OCI-M2 (cell line): ENCODE measurements at regions not wholly inside any gene's neighbourhood (a gene's known extent, or its start where the extent isn't known, plus 50 kb on each side); places are given as distances from the start of the nearest gene placed in this dataset.
"Not testable (repeated sequence)": the region's sequence is repeated elsewhere in the genome, so short reads cannot be mapped to it uniquely, and the experiment has no call there.

Experiments used
- DNase-seq: peaks from one replicate; lab custom pipeline; 2025; ENCODE audit not compliant: unreplicated experiment; lab: John Stamatoyannopoulos, UW

DNA sequence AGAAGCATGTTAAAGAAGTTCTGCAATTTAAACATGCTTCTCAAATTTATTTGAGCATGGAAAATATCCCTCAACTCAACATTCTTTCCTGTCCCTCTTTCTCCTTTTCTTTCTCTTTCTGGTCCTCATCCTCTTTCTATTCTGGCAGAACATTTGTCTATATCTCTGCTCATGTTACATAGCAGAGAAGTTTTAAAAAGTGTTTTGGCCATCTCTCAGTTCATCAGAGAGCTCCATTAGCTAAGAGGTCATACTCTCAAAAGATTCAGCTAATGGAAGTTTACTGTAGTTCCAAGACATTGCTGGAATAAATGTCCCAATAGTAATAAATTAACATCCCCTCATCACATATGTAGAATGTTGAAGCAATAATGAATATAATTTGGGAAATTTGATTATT lies 53.5 kb downstream of the XCL2 start:
- DNase-seq = no peak

DNA sequence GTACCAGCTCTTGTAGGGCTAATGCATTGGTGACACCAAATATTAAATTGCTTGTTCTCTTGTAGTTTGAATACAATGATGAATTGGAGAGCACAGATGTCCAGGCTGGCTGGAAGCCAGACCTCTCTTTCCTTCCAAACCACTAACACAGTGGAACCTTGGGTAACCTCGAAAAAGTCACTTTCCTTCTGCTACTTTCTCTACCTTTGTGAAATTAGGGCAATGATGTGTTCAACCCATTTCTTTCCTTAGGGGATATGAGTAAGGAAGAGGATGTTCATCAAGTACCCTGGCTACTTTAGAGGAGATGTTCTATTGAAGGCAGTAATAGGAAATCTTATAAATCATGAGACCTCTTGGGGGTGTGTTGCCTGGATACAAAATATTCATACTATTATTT lies 55.7 kb downstream of the XCL2 start:
- no peak for DNase-seq

DNA sequence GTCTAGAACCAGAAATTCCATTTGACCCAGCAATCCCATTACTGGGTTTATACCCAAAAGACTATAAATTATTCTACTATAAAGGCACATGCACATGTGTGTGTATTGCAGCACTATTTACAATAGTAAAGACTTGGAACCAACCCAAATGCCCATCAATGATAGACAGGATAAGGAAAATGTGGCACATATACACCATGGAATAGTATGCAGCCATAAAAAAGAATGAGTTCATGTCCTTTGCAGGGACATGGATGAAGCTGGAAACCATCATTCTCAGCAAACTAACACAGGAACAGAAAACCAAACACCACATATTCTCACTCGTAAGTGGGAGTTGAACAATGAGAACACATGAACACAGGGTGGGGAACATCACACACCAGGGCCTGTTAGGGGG lies 57.0 kb downstream of the XCL2 start:
- DNase-seq = not testable (repeated sequence)

DNA sequence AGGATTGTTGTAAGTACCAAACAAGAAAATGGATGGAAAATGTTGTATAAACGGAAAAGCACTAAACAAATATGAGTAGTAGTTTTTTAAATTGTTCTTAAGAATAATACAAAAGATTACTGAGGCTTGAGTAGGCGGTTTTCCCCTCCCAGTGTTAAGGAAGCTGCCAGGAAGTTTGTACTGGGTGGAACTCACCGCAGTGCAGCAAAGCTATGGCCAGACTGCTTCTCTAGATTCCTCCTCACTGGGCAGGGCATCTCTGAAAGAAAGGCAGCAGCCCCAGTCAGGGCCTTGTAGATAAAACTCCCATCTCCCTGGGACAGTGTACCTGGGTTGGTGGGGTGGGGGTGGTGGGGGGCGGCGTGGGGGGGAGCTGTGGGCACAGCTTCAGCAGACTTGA lies 58.7 kb downstream of the XCL2 start:
- no peak for DNase-seq

DNA sequence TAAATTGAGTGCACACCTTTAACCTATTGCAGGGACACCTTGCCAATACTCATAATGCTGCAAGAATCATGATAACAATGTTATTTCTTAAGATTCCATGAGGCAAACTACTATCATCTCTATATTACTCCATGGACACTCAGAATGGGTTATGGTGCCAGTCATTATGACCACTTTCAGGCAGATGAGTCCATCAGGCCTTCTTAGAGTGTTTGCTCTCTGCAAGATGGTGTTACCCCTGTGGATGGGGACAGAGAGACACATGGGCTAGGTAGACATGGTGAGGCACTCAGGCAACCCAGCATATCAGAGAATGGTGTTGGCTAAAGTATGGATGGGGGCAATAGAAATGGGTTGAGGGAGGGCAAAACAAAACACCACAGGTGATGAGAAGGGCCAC lies 59.7 kb downstream of the XCL2 start:
- no peak for DNase-seq

DNA sequence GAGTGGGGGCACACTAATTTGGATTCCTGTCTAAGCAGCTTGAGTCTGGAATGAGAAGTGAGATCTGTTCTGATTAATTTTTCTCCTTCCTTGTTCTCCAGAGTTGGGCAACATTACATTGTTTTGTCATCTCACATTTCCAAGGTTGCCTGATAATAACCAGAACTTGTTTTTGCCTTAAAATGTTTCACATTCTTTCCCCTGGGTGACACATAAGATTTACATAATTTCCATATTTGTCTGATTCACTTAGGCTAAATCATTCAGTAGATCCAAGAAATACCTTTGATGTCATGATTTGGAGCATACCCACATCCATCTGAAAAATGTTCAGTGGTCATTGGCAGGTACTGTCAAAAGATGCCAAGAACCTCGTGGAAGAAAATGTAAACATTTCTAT lies 60.3 kb downstream of the XCL2 start:
- DNase-seq = no peak

DNA sequence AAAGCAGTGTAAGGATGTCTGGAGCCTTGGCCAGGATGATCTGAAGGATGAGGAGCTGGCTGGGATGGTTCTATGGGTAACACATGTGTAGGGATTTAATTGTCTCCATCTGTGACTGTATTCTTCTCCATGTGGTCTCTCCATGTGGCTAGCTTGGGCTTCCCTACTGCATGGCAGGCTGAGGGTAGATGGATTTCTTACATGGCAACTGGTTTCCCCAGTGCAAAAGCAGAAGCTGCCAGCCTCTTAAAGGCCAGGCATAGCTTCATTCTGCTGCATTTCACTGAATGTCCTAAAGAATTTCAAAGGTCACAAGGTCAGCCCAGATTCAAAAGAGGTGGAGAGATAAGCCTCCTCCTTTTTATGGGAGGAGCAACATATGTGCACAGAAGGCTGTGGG lies 61.7 kb downstream of the XCL2 start:
- no peak for DNase-seq

DNA sequence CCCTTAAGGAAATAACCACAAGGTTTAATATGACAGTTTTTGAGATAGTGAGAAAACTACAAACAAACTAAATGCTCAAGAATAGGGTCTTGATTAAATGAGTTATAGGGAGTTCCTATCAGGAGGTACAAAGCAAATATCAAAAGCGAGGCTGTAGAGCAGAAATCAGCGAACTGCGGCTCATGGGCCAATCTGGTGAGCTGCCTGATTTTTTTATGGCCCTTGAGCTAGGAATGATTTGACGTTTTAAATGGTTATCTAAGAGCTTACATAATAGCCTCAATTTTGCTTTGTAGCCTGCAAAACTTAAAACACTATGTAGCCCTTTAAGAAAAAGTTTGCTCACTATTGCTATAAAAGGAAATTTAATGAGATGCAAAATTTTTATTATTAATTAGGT lies 62.2 kb downstream of the XCL2 start:
- no peak for DNase-seq

DNA sequence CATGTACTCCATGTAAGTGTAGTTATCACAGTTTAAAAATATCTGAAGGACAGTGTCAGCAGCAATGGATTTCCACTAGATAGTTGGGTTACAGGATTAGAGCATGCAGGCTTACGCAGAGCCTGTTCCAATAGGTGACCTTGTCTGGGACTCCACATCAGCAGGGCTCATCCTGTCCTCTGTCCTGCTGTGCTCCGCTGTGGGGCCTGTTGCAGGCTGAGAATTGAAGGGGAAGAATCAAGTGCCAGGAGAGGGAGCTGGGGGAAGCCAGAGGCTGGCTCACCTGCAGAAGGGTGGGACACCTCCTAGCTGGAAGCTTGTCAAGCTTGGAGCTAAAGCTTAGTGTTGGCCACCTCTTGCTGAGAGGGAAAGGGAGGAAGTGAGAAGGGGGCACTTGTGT lies 62.8 kb downstream of the XCL2 start:
- no peak for DNase-seq

DNA sequence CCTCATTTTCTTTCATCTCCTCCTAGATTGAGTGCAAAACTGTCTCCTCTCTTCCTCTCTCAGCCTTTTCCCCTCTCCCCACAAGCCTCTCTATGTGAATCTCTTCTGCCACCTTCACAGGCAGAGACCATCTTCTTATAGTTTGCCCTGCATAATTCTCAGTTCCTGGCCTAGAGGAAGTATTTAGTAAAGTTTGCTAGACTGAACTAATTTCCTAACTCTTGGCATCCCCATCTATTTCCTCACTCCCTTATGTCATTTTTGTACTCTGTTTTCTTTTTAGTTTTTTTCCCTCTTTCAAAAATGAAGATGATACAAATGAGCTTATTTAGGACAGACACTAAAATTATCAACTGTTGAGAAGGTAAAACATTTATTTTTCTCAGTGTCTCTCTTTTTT lies 66.0 kb downstream of the XCL2 start:
- DNase-seq = no peak

DNA sequence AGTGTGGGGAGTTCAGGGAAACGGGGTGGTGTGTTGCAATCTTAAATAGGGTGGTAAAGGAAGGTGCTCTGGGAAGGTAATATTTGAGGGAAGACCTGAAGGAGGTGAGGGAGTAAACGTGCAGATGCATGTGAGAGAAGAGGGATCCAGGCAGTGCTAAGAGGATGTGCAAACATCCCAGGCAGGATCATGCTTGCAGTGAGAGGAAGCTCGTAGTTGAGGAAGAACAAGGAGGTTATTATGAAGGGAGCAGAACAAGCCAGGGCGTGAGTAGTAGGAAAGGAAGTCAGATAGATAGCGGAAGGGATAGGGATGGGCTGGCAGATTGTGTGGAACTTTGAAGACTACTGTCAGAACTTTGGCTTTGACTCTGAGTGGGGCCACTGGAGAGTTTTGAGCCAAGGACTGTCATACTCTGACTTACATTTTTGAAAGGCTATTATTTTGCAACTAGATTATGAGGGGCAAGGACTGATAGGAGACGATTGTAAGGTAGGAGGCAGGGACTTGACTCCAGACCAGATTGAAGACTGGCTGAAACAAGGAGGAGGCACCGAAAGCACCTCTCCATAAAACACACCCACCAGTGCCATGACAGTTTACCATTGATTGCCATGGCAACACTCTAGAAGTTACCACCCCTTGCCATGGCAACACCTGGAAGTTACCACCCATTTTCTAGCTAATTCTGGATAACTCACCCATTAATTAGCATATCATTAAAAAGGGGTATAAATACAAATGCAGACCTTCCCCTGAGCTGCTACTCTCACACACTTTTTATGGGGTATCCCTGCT lies 67.0 kb downstream of the XCL2 start:
- DNase-seq = no peak

DNA sequence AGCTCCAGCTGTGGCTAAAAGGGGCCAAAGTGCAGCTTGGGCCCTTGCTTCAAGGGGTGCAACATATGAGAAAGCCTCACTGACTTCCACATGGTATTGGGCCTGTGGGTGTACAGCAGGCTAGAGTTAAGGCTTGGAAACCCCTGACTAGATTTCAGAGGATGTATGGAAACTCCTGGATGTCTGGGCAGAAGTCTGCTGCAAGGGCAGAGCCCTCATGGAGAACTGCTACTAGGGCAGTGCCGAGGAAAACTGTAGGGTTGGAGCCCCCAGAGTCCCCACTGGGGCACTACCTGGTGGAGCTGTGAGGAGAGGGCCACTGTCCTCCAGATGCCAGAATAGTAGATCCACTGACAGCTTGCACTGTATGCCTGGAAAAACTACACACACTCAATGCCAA lies 69.5 kb downstream of the XCL2 start:
- DNase-seq = no peak

DNA sequence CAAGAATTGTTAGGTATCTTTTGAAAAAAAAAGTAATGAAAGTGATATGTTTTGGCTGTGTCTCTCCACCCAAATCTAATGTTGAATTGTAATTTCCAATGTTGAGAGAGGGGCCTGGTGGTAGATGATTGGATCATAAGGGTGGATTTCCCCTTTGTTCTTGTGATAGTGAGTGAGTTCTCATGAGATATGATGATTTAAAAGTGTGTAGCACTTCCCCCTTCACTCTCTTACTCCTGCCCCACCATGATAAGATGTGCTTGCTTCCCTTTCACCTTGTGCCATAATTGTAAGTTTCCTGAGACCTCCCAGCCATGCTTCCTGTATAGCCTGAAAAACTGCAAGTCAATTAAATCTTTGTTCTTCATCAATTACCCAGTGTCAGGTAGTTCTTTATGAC lies 70.7 kb downstream of the XCL2 start:
- no peak for DNase-seq

DNA sequence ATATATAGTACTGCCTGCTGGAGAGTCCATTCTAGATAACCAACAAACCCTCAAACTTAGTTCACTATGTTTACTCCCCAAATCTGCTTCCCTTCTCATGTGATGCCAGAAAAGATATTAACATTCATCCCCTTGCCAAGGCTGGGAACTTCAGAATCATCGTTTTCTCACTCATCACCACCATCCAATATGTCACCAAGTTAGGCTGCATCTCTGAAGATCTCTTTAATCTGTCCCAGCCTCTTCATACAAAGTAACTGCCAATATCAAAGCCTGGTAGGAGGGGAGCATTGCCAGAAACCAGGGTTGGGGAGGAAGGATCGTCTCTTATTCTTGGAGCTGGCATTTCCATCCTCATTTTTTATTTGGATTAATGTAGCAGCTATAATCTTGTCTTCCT lies 71.6 kb downstream of the XCL2 start:
- no peak for DNase-seq

DNA sequence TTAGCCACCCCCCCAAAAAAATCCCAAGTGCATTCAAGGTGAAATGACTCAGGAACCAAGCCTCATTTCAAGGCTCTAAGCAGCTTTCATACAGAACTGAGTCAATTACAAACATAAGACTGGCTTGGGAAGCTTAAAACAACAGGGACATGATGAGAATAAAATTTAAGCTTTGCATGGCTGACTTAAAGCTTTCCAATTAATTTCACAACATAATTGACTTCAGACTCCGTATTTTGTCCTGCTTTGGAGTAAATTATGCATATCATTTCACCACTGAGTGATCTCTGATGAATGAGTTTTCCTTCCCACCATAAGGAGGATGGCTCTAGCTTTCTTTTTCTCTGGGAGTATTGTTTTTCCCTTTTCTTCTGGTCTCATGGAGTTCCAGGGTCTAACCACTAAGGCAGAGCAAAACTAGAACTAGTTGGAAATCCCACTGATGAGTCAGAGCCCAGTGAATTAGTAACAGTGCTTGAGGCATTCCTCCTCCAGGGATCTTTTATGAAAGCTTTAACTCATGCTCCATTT lies 72.8 kb downstream of the XCL2 start:
- no peak for DNase-seq

DNA sequence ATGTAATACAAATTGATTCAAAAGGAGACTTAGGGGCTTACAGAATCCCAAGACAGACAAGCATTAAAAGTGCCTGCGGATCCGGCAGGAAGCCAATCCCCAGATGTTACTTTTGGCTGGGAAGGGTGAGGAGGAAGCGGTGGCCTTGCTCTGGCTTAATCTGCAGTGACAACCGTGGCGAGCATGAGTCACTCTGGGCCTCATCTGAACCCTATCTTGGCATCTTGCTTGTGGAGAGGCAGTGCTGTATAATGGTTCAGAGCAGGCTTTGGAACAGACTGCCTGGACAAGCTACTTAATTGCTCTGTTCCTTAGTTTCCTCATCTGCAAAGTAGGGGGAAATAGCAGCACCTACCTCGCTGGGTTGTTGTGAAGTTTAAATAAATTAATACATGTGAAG lies 74.1 kb downstream of the XCL2 start:
- peak; percentile 17 for DNase-seq

DNA sequence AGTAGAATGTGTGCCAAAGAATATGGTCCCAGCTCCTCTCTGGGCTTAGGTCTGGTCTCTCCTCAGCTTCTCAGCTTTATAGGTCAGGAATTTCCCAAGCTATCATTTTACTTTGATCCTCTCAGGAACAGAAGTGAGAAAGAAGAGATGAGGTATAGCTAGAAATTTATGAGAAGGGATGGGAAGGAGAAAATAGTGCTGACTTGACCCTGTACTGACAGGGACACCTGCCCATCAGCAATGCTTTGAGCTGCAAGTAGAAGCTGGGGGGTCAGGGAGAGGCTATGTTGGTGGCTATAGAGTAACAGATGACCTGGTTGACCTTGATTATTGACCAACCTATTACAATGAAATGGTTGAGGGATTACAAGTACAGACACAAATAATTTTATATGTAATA lies 75.0 kb downstream of the XCL2 start:
- no peak for DNase-seq

DNA sequence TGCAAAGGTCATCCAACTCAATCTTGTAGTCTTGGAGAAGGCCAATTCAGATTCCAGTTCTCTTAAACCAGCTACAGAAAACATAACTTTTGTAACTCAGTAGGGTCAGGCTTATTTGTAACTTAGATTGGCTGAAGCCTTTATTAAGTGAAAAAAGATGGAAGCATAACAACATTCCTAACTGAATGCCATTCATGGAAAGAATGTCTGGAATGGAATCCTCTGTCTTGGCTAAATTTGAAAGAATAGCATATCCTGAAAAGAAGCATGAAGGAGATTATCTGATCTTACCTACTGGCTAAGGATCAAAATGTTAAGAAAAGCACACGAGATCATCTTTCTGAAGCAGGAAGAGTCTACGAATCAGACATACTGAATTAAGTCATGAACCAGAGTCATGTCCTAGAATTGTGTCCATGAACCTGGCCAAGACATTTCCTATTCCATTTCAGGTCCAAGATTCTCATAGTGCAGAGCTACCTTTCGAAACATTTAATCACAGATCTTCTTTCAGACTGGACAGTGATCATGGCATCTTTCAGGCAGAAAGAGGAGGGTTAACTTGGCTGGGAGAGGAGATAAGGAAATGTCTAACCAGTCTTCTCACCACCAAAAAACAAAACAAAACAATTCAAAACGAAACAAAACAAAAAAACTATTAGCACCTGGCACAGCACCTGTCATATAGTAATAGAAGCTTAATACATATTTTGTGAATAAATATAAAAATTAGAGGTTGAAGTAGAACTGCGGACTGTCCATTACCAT lies 75.6 kb downstream of the XCL2 start:
- DNase-seq = no peak

DNA sequence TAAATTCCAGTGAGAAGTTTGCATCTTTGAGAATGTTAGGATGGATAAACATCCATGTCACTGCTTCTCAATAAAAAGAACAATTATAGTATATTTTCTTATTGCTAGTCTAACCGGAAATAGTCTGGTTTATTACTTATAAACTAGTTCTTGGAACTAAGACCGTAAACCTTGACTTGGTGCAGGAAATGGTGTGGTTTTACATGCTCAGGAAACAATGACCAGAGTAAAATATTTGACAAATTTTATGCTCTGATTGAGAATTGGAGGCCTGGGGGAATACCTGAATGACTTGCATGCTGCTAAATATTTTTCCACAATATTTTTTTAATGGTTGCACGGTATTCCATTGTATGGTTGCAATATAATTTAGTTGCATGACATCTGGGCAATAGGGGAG lies 76.3 kb downstream of the XCL2 start:
- DNase-seq = no peak

DNA sequence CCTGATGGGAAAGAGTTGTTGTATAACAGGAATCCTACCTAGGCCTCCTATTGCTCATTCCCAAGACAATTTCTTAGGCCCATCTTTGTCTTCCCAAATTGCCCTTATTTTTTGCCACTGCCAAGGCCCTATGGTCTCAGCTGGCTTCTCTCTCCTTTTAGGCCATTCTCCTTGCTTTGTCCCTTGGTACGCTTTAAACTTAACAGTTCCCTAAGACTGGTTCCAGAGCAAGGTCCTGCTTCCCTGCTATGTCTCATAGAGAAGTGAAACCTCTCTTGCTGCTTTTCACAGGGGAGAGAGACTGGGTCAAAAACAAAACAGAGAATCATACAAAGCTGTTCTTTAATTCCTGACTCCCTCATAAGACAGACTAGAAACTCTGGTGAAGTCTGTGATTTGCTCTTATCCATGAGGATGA lies 77.1 kb downstream of the XCL2 start:
- no peak for DNase-seq

DNA sequence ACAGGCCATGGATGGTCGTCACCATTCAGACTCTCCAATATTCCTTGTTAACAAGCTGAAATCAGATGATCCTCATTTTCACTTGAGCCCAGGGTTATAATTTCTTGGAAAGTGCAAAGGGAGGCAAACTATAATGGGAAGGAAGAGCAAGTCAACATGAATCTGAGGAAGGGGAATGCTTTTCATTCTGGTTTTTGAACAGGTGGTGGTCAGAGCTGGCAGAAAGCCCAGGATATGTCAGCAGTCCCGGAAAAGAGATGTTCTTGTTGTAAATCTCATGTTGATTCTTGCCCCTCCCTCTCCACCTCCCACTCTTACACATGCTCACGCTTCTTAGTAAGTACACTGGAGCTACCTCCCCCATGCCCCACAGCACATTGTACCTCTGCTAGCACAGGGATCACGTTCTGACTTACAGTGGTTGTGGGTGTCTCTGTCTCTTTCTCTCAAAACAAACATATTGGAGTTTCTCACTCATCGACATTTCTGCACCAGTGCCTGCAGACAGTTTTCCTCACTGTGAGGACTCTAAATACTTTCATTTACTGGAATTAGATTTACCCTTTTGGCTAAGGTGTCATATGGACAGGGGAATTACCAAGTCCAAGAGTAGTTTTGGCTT lies 77.6 kb downstream of the XCL2 start:
- DNase-seq = no peak

DNA sequence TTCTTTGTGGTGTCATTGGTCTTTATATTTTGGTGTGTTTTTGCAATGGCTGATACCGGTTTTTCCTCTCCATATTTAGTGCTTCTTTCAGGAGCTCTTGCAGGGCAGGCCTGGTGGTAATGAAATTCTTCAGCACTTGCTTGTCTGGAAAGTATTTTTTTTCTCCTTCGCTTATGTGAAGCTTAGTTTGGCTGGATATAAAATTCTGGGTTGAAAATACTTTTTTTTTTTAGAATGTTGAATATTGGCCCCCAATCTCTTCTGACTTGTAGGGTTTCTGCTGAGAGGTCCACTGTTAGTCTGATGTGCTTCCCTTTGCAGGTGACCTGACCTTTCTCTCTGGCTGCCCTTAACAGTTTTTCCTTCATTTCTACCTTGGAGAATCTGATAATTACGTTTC lies 82.7 kb downstream of the XCL2 start:
- DNase-seq = not testable (repeated sequence)
